GM13977 (cell line): ENCODE measurements at regions not wholly inside any gene's neighbourhood (a gene's known extent, or its start where the extent isn't known, plus 50 kb on each side); places are given as distances from the start of the nearest gene placed in this dataset.

Experiments
- DNase-seq: peaks from one replicate; pipeline ENCODE4 v3.0.0; 2012; ENCODE audit warnings: low spot score
- in situ Hi-C: fragments of 300-500 bp; cut with MboI; formaldehyde crosslinking; loops from one replicate; pipeline ENCODE4 v1.12.0; 2022; ENCODE audit warnings: low sequenced_read_pairs, low pct_unique_long_range_greater_than_20kb, mixed read lengths, inconsistent platforms; ENCODE audit not compliant: unreplicated experiment
- TF ChIP-seq, protein P1 (sequence below): IDR thresholded peaks from 2 replicates; pipeline ENCODE4 v1.5.1; 2012; ENCODE audit warnings: mild to moderate bottlenecking, control low read depth; ENCODE audit not compliant: insufficient read depth; ENCODE audit errors: extremely low read depth, missing control alignments

DNA sequence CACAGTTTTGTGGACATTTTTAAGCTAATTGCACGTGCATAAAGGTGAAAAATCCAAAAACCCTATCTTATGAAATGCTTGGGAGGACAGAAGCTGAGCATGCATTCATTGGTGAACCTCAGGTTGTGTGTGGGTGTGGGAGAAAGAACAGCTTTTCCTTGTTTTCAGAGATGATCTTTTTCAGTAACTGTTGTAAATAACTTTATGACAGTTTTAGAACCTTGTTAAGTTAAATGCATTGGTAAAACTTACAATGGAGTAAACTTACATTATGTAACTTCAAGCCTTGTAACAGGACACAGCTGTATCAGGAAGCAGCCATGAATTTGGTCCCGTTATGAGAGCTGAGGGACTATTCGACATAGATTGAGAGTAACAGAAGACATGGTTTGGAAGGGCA, 587.4 kb downstream of the GALC start:
- TF ChIP-seq, protein P1, sequence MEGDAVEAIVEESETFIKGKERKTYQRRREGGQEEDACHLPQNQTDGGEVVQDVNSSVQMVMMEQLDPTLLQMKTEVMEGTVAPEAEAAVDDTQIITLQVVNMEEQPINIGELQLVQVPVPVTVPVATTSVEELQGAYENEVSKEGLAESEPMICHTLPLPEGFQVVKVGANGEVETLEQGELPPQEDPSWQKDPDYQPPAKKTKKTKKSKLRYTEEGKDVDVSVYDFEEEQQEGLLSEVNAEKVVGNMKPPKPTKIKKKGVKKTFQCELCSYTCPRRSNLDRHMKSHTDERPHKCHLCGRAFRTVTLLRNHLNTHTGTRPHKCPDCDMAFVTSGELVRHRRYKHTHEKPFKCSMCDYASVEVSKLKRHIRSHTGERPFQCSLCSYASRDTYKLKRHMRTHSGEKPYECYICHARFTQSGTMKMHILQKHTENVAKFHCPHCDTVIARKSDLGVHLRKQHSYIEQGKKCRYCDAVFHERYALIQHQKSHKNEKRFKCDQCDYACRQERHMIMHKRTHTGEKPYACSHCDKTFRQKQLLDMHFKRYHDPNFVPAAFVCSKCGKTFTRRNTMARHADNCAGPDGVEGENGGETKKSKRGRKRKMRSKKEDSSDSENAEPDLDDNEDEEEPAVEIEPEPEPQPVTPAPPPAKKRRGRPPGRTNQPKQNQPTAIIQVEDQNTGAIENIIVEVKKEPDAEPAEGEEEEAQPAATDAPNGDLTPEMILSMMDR = no peak
- no peak for DNase-seq
- in situ Hi-C loops = no loop called here

DNA sequence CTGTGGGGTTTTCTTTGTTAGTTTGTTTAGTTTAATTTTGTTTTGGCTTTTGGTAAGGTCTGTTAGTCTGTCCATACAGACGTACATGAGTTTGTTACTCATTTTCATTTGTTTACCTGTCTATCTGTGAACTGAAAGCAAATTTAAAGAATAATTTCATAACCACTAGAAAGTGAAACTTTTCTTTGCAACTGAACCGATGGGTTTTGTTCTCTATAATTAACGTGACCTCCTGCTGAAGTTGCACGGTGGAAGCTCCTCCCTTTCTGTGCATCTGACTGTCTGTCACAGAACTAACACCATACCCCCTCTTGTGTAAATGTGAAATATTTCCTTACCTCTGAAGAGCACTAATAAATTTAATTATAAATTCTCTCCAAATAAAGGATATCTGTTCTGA, 595.5 kb downstream of the GALC start:
- no peak for DNase-seq
- in situ Hi-C loops = no loop called here
- TF ChIP-seq, protein P1 = no peak

DNA sequence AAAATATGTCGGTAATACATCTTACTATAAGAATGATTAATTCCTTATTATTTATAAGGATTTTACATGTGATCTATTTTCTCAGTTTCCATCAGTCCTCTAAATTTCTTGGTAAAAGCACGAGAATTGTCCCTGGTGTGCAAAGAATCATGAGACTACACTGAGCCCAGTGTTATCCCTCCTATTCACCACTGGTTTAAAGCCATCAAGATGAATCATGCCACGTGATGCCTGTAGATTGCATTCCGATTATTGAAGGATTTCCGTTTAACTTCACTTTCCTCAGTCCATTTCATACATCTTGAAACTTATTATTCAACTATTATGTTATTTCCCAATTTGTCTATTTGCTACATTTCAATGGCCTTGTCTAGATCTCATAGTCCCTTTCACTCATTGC, 601.9 kb downstream of the GALC start:
- DNase-seq = no peak
- in situ Hi-C loops = no loop called here
- TF ChIP-seq, protein P1 = no peak

- no peak for DNase-seq
- in situ Hi-C loops = no loop called here
- TF ChIP-seq, protein P1 = no peak
These were observed 604.0 kb downstream of the GALC start for GRCh38 chr14:87388946-87389345.

DNA sequence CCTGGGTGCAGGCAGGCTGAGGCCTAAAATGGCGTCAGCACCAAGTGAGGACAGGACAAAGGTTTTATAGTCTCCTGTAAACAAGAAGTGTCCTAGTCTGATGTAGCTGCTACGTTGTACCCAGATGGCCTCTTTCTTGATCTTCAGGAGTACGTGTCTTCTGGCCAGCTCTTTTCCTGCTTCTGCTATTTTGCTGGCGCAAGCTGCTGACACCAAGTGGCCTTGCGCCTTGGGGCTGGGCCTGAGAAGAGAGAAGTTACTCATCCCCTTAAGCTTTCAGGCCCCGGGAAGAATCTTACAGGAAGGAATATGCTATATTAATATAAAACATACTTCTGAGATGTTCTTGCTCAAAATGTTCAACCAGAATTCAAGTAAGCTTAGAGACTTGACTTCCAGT, 605.2 kb downstream of the GALC start:
- TF ChIP-seq, protein P1 = no peak
- in situ Hi-C loops = no loop called here
- DNase-seq = no peak

- in situ Hi-C loops = no loop called here
- DNase-seq = no peak
- TF ChIP-seq, protein P1 = no peak
These were observed 606.5 kb downstream of the GALC start for GRCh38 chr14:87386524-87386923.

GRCh38 chr14:87380054-87380453, 612.9 kb downstream of the GALC start:
- in situ Hi-C loops = no loop called here
- TF ChIP-seq, protein P1 = no peak
- DNase-seq = no peak
